RWPE2 (cell line): ENCODE measurements at regions not wholly inside any gene's neighbourhood (a gene's known extent, or its start where the extent isn't known, plus 50 kb on each side); places are given as distances from the start of the nearest gene placed in this dataset.

ENCODE experiments used
- ATAC-seq: fragments of 200-7000 bp; cut with Tn5 transposase; 3 replicates; pipeline ENCODE4 v1.9.1; 2021; ENCODE audit warnings: low read depth
- DNase-seq: peaks from one replicate; pipeline ENCODE4 v3.0.0-alpha.2; 2020; ENCODE audit warnings: low spot score
- H3K27ac ChIP-seq: fragments of 450-650 bp; 2 replicates; pipeline ENCODE4 v1.5.1; 2017; ENCODE audit warnings: mild to moderate bottlenecking; ENCODE audit not compliant: poor library complexity, severe bottlenecking
- H3K27me3 ChIP-seq: fragments of 250-450 bp; sonication (Bioruptor Pico); 2 replicates; pipeline ENCODE4 v1.5.1; 2021; ENCODE audit warnings: mild to moderate bottlenecking, moderate library complexity; ENCODE audit not compliant: insufficient read depth, poor library complexity, severe bottlenecking
- H3K36me3 ChIP-seq: fragments of 250-450 bp; sonication (Bioruptor Pico); 2 replicates; pipeline ENCODE4 v1.5.1; 2020; ENCODE audit warnings: low read depth, mild to moderate bottlenecking, moderate library complexity
- H3K4me1 ChIP-seq: fragments of 250-450 bp; sonication (Bioruptor Pico); 2 replicates; pipeline ENCODE4 v1.5.1; 2021; ENCODE audit warnings: mild to moderate bottlenecking, moderate library complexity; ENCODE audit not compliant: insufficient read depth, poor library complexity, severe bottlenecking
- H3K4me3 ChIP-seq: fragments of 250-450 bp; sonication (Bioruptor Pico); 2 replicates; pipeline ENCODE4 v1.5.1; 2021; ENCODE audit warnings: mild to moderate bottlenecking, moderate library complexity; ENCODE audit not compliant: severe bottlenecking
- H3K9me3 ChIP-seq: fragments of 250-450 bp; sonication (Bioruptor Pico); 2 replicates; pipeline ENCODE4 v1.5.1; 2021; ENCODE audit warnings: mild to moderate bottlenecking, moderate library complexity; ENCODE audit not compliant: severe bottlenecking
- TF ChIP-seq, protein P1 (sequence below): fragments of 450-650 bp; IDR thresholded peaks from one replicate; pipeline ENCODE4 v1.5.1; 2017; ENCODE audit warnings: mild to moderate bottlenecking, moderate library complexity; ENCODE audit not compliant: poor library complexity, severe bottlenecking

DNA sequence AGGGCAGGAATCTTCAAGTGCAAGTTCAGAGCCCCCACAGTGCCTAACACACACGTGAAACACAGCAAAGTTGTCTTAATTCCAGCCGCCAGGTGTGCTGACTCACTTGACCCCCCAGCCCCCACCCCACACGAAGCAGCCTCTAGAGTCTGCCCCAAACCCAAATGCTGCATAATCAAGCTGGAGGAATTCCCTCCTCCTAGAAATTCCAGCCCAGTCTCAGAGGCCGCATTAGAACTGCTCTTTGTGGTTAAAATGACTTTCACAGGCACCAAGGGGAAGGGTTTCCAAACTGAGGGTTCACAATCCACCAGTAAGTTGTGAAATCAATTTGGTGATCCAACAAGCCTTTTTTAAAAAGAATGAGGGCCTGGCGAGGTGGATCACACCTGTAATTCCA is 67.0 kb upstream of the PLXNA4 start:
- Histone ChIP-seq H3K27ac (no peak overlapping the region), H3K4me3 (no peak overlapping the region), H3K36me3 (no peaks in the 10 kb centered on the region), H3K27me3 (no peaks in the 10 kb centered on the region), H3K9me3 (no peaks in the 10 kb centered on the region), H3K4me1 (no peaks in the 10 kb centered on the region)
- no peak for DNase-seq
- no peak for ATAC-seq
- TF ChIP-seq, protein P1, sequence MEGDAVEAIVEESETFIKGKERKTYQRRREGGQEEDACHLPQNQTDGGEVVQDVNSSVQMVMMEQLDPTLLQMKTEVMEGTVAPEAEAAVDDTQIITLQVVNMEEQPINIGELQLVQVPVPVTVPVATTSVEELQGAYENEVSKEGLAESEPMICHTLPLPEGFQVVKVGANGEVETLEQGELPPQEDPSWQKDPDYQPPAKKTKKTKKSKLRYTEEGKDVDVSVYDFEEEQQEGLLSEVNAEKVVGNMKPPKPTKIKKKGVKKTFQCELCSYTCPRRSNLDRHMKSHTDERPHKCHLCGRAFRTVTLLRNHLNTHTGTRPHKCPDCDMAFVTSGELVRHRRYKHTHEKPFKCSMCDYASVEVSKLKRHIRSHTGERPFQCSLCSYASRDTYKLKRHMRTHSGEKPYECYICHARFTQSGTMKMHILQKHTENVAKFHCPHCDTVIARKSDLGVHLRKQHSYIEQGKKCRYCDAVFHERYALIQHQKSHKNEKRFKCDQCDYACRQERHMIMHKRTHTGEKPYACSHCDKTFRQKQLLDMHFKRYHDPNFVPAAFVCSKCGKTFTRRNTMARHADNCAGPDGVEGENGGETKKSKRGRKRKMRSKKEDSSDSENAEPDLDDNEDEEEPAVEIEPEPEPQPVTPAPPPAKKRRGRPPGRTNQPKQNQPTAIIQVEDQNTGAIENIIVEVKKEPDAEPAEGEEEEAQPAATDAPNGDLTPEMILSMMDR: no peak

DNA sequence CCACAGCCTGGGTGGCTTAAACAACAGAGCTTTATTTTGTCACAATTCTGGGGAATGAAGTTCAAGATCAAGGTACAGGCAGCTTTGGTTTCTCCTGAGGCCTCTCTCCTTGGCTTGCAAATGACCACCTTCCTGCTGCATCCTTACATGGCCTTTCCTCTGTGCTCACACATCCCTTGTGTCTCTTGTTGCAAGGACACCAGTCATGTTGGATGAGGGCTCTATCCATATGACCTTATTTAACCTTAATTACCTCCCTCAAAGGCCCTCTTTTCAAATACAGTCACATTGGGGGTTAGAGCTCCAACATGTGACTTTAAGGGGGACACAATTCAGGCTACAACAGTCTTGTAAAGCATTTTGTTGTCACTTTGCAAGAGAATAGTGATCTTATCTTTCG is 65.0 kb upstream of the PLXNA4 start:
- Histone ChIP-seq H3K4me3 (no peak overlapping the region), H3K4me1 (no peaks in the 10 kb centered on the region), H3K27ac (no peak overlapping the region), H3K9me3 (no peaks in the 10 kb centered on the region), H3K36me3 (no peaks in the 10 kb centered on the region), H3K27me3 (no peaks in the 10 kb centered on the region)
- ATAC-seq: no peak
- TF ChIP-seq, protein P1: no peak
- DNase-seq: no peak

DNA sequence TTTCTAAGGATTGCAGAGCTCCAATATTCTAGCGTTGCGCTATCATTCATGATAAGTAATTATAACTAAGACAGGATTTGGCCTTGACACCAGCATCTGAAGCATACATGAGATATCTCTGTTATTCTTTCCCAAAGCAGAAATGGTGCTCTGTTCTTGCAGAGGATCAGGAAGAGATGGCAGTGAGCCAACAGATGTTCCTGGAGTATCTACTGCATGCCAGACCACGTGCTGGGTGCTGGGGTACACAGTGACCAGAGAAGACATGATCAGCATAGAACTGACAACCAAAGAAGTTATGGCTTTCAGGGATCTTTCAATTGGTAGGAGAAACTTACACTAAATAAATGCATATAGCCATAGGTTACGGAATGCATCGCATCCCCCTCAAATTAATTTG is 63.7 kb upstream of the PLXNA4 start:
- Histone ChIP-seq H3K4me1 (no peaks in the 10 kb centered on the region), H3K9me3 (no peaks in the 10 kb centered on the region), H3K36me3 (no peaks in the 10 kb centered on the region), H3K27me3 (no peaks in the 10 kb centered on the region), H3K4me3 (no peak overlapping the region), H3K27ac (no peak overlapping the region)
- ATAC-seq (no peak), DNase-seq (no peak)
- TF ChIP-seq, protein P1: no peak

DNA sequence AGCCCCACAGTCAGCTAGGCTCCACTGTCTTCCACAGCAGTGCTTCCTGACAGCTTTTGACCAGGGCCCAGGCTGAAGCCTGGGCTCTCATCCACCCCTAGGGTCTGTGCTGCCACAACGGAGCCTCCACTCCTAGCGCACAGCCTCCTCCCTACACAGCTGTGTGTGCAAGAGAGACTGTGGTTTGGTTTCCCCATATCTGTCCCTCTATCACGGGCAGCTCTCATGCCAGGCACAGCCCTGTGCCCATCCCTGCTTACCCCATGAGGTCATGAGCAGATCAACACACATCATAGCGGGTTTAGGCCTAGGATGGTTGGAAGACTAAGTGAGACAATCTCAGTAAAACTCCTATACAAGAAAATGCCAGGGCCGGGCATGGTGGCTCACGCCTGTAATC is 61.7 kb upstream of the PLXNA4 start:
- ATAC-seq (no peak), DNase-seq (no peak)
- no peaks in the 10 kb centered on the region for H3K9me3 ChIP-seq
- H3K27me3 ChIP-seq: no peaks in the 10 kb centered on the region
- no peak overlapping the region for H3K27ac ChIP-seq
- no peaks in the 10 kb centered on the region for H3K4me1 ChIP-seq
- no peak overlapping the region for H3K4me3 ChIP-seq
- H3K36me3 ChIP-seq: no peaks in the 10 kb centered on the region
- TF ChIP-seq, protein P1: no peak

DNA sequence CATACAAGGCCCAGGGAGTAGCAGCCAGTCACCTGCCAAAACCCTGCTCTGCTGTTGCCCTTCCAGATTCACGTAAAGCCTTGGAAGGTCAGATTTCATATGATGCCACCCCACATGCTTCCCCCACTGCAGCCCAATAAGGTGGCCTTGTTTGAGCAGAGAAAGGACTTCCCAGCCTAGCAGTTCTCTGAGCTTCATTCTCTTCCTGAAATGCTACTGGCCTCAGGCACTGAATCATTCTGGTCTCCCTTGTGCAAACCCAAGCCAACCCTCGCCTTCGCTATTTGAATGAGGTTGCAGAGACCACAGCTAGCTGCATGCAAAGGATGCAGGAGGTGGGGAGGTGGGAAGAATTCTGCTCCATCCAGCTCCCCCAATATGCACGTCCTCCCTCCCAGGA is 60.3 kb upstream of the PLXNA4 start:
- Histone ChIP-seq H3K27ac (no peak overlapping the region), H3K4me1 (no peaks in the 10 kb centered on the region)
- ATAC-seq: no peak

More for the DNA sequence above, 60.3 kb upstream of the PLXNA4 start:
- TF ChIP-seq, protein P1: no peak
- DNase-seq: no peak
- Histone ChIP-seq H3K4me3 (no peak overlapping the region), H3K36me3 (no peaks in the 10 kb centered on the region), H3K9me3 (no peaks in the 10 kb centered on the region), H3K27me3 (no peaks in the 10 kb centered on the region)
